ENCODE measurements at regions not wholly inside any gene's neighbourhood (a gene's known extent, or its start where the extent isn't known, plus 50 kb on each side); places are given as distances from the start of the nearest gene placed in this dataset.

DNA sequence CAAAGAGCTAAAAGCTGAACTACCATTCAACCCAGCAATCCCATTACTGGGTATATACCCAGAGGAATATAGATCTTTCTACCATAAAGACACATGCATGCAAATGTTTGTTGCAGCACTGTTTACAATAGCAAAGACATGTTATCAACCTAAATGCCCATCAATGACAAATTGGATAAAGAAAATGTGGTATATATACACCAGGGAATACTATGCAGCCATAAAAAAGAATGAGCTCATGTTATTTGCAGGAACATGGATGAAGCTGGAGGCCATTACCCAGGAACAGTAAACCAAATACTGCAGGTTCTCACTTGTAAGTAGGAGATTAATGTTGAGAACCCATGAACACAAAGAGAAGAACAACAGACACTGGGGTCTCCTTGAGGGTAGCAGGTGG lies 1295.1 kb downstream of the TYW1 start:
- no peaks in the 10 kb centered on the region for H3F3A ChIP-seq (ENCODE audit: low read depth)
- H3K9me2 ChIP-seq (replicated peaks; ENCODE audit: low read depth, low read length) = no peaks in the 10 kb centered on the region
- H3K79me2 ChIP-seq (ENCODE audit: insufficient read depth, low read length) = no peaks in the 10 kb centered on the region
- no peaks in the 10 kb centered on the region for H3K36me3 ChIP-seq (ENCODE audit: insufficient read depth, low read length)
- H3K9ac ChIP-seq (ENCODE audit: low read depth, low read length, poor library complexity, severe bottlenecking) = no peak overlapping the region
- no peaks in the 10 kb centered on the region for H3K9me3 ChIP-seq (ENCODE audit: insufficient read depth, low read depth, low read length)
- no peaks in the 10 kb centered on the region for H3K4me1 ChIP-seq (ENCODE audit: insufficient read depth, low read length, poor library complexity, severe bottlenecking)
- TF ChIP-seq EZH2phosphoT487 (IDR thresholded peaks at IDR 0.05; ENCODE audit: borderline replicate concordance) = no peak
- TF ChIP-seq, protein P1, sequence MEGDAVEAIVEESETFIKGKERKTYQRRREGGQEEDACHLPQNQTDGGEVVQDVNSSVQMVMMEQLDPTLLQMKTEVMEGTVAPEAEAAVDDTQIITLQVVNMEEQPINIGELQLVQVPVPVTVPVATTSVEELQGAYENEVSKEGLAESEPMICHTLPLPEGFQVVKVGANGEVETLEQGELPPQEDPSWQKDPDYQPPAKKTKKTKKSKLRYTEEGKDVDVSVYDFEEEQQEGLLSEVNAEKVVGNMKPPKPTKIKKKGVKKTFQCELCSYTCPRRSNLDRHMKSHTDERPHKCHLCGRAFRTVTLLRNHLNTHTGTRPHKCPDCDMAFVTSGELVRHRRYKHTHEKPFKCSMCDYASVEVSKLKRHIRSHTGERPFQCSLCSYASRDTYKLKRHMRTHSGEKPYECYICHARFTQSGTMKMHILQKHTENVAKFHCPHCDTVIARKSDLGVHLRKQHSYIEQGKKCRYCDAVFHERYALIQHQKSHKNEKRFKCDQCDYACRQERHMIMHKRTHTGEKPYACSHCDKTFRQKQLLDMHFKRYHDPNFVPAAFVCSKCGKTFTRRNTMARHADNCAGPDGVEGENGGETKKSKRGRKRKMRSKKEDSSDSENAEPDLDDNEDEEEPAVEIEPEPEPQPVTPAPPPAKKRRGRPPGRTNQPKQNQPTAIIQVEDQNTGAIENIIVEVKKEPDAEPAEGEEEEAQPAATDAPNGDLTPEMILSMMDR (conservative IDR thresholded peaks at IDR 0.05; ENCODE audit: low read length) = no peak
- no peak overlapping the region for H3K4me2 ChIP-seq (ENCODE audit: low read depth, low read length, poor library complexity, severe bottlenecking)
- H2AFZ ChIP-seq (ENCODE audit: low read length) = no peak overlapping the region
- H4K20me1 ChIP-seq (ENCODE audit: insufficient read depth, low read length, poor library complexity, severe bottlenecking) = no peaks in the 10 kb centered on the region
- no peaks in the 10 kb centered on the region for H3K27me3 ChIP-seq (ENCODE audit: insufficient read depth, low read length, poor library complexity, severe bottlenecking)
- no peak overlapping the region for H3K4me3 ChIP-seq (ENCODE audit: low read length, poor library complexity, severe bottlenecking)

DNA sequence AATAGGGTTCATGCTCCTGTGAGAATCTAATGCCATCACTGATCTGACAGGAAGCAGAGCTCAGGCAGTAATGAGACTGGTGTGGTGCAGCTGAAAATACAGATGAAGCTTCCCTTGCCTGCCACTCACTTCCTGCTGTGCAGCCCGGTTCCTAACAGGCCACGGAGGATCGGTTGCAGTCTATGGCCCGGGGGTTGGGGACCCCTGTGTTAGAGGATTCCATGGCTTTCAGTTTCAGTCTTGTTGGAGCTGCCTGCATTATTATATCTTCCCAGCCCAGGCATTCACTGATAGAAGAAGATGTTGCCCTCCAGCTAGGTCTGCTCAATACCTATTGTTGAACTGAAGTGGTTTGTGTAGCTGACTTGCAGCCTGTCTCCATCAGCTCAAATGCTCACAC lies 1298.8 kb downstream of the TYW1 start:
- H4K20me1 ChIP-seq (ENCODE audit: insufficient read depth, low read length, poor library complexity, severe bottlenecking) = no peaks in the 10 kb centered on the region
- no peaks in the 10 kb centered on the region for H3K79me2 ChIP-seq (ENCODE audit: insufficient read depth, low read length)
- TF ChIP-seq, protein P1 (conservative IDR thresholded peaks at IDR 0.05; ENCODE audit: low read length) = no peak
- no peak for TF ChIP-seq EZH2phosphoT487 (IDR thresholded peaks at IDR 0.05; ENCODE audit: borderline replicate concordance)
- H3K4me3 ChIP-seq (ENCODE audit: low read length, poor library complexity, severe bottlenecking) = no peak overlapping the region
- H3K9me3 ChIP-seq (ENCODE audit: insufficient read depth, low read depth, low read length) = no peaks in the 10 kb centered on the region
- H3F3A ChIP-seq (ENCODE audit: low read depth) = no peaks in the 10 kb centered on the region
- H3K4me1 ChIP-seq (ENCODE audit: insufficient read depth, low read length, poor library complexity, severe bottlenecking) = no peaks in the 10 kb centered on the region
- no peak overlapping the region for H3K9ac ChIP-seq (ENCODE audit: low read depth, low read length, poor library complexity, severe bottlenecking)
- H2AFZ ChIP-seq (ENCODE audit: low read length) = no peak overlapping the region
- H3K27me3 ChIP-seq (ENCODE audit: insufficient read depth, low read length, poor library complexity, severe bottlenecking) = no peaks in the 10 kb centered on the region
- no peaks in the 10 kb centered on the region for H3K36me3 ChIP-seq (ENCODE audit: insufficient read depth, low read length)
- H3K9me2 ChIP-seq (replicated peaks; ENCODE audit: low read depth, low read length) = no peaks in the 10 kb centered on the region
- H3K4me2 ChIP-seq (ENCODE audit: low read depth, low read length, poor library complexity, severe bottlenecking) = no peak overlapping the region

DNA sequence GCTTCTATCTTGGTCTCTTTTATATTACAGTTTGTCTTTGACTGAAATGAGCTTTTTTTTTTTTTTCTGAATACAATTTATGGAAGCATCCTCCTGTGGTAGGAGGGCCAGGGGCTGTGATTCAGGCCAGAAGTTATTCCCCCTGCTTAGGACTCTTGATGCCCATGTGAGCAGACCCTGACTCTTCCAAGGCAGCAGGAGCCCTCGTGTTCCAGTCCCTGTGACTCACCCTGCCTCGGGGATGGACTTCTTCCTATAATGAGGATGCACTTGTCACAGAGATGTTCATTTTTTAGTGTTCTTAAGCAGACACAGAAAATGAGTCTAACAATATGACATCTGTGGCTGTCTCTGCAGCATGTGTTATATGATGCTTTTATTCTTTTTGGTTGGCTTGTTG lies 1293.7 kb upstream of the AUTS2 start:
- Histone ChIP-seq H4K20me1 (ENCODE audit: insufficient read depth, low read length, poor library complexity, severe bottlenecking) (no peaks in the 10 kb centered on the region), H3K4me2 (ENCODE audit: low read depth, low read length, poor library complexity, severe bottlenecking) (no peak overlapping the region), H3K27me3 (ENCODE audit: insufficient read depth, low read length, poor library complexity, severe bottlenecking) (no peaks in the 10 kb centered on the region), H2AFZ (ENCODE audit: low read length) (no peak overlapping the region), H3K79me2 (ENCODE audit: insufficient read depth, low read length) (no peaks in the 10 kb centered on the region), H3K4me1 (ENCODE audit: insufficient read depth, low read length, poor library complexity, severe bottlenecking) (no peaks in the 10 kb centered on the region), H3F3A (ENCODE audit: low read depth) (no peaks in the 10 kb centered on the region), H3K9ac (ENCODE audit: low read depth, low read length, poor library complexity, severe bottlenecking) (no peak overlapping the region), H3K9me3 (ENCODE audit: insufficient read depth, low read depth, low read length) (peaks cover 3% of the 10 kb centered on the region; the same call in 1 of the 2 replicates), H3K4me3 (ENCODE audit: low read length, poor library complexity, severe bottlenecking) (no peak overlapping the region), H3K36me3 (ENCODE audit: insufficient read depth, low read length) (no peaks in the 10 kb centered on the region), H3K9me2 (replicated peaks; ENCODE audit: low read depth, low read length) (no peaks in the 10 kb centered on the region)
- TF ChIP-seq, protein P1 (conservative IDR thresholded peaks at IDR 0.05; ENCODE audit: low read length) = no peak
- no peak for TF ChIP-seq EZH2phosphoT487 (IDR thresholded peaks at IDR 0.05; ENCODE audit: borderline replicate concordance)
